OCI-LY1 (cell line): ENCODE measurements at regions not wholly inside any gene's neighbourhood (a gene's known extent, or its start where the extent isn't known, plus 50 kb on each side); places are given as distances from the start of the nearest gene placed in this dataset.
"Not testable (repeated sequence)": the region's sequence is repeated elsewhere in the genome, so short reads cannot be mapped to it uniquely, and the experiment has no call there.

ENCODE experiments used
- H2AFZ ChIP-seq: fragments of 200-600 bp; sonication (generic), shearing (Covaris generic); 2 replicates; pipeline ENCODE4 v1.6.0; 2014; ENCODE audit warnings: antibody characterized with exemption, mild to moderate bottlenecking, low read length
- H3F3A ChIP-seq: fragments of 200-600 bp; sonication (generic), shearing (Covaris generic); 2 replicates; pipeline ENCODE4 v1.6.0; 2014; ENCODE audit warnings: mild to moderate bottlenecking, antibody characterized with exemption, low read length, moderate library complexity; ENCODE audit not compliant: insufficient read depth
- H3K27ac ChIP-seq: fragments of 200-600 bp; sonication (generic); 2 replicates; pipeline ENCODE4 v1.5.1; 2014; ENCODE audit warnings: low read length, mixed run types, mild to moderate bottlenecking, low read depth; ENCODE audit not compliant: poor library complexity, severe bottlenecking
- H3K27me3 ChIP-seq: fragments of 200-600 bp; sonication (generic); 2 replicates; pipeline ENCODE4 v1.6.0; 2014; ENCODE audit warnings: antibody characterized with exemption, mild to moderate bottlenecking, low read length, moderate library complexity; ENCODE audit not compliant: insufficient read depth
- H3K36me3 ChIP-seq: fragments of 200-600 bp; sonication (generic); 2 replicates; pipeline ENCODE4 v1.6.1; 2014; ENCODE audit warnings: mild to moderate bottlenecking, antibody characterized with exemption, low read length, moderate library complexity, mixed read lengths; ENCODE audit not compliant: insufficient read depth
- H3K4me1 ChIP-seq: fragments of 200-600 bp; sonication (generic); 2 replicates; pipeline ENCODE4 v1.5.1; 2014; ENCODE audit warnings: mild to moderate bottlenecking, low read length, moderate library complexity; ENCODE audit not compliant: insufficient read depth, severe bottlenecking
- H3K4me2 ChIP-seq: fragments of 200-600 bp; sonication (generic), shearing (Covaris generic); 2 replicates; pipeline ENCODE4 v1.6.1; 2014; ENCODE audit warnings: low read length
- H3K4me3 ChIP-seq: fragments of 200-600 bp; sonication (generic); 2 replicates; pipeline ENCODE4 v1.5.1; 2014; ENCODE audit warnings: low read length, low read depth, mild to moderate bottlenecking, mixed read lengths; ENCODE audit not compliant: poor library complexity, severe bottlenecking
- H3K79me2 ChIP-seq: fragments of 200-600 bp; shearing (Covaris generic); 2 replicates; pipeline ENCODE4 v1.6.1; 2016; ENCODE audit warnings: mixed run types, low read length, mixed read lengths; ENCODE audit not compliant: insufficient read depth
- H3K9ac ChIP-seq: fragments of 200-600 bp; sonication (generic), shearing (Covaris generic); 2 replicates; pipeline ENCODE4 v1.6.1; 2014; ENCODE audit warnings: mild to moderate bottlenecking, low read length, mixed read lengths
- H3K9me2 ChIP-seq: fragments of 200-600 bp; sonication (generic), shearing (Covaris generic); 2 replicates; pipeline ENCODE4 v1.6.1; 2014; ENCODE audit warnings: low read depth, mild to moderate bottlenecking, low read length, mixed read lengths
- H3K9me3 ChIP-seq: fragments of 200-600 bp; shearing (Covaris generic); 2 replicates; pipeline ENCODE4 v1.6.1; 2014; ENCODE audit warnings: low read length, mixed read lengths
- H4K20me1 ChIP-seq: fragments of 200-600 bp; sonication (generic), shearing (Covaris generic); 2 replicates; pipeline ENCODE4 v1.6.0; 2016; ENCODE audit warnings: mild to moderate bottlenecking, low read length; ENCODE audit not compliant: insufficient read depth

GRCh38 chr7:55708028-55708427 is 135.7 kb upstream of the VOPP1 start:
- H3K9me2 ChIP-seq, H3K9ac ChIP-seq, H3K4me1 ChIP-seq, H3K36me3 ChIP-seq, H3F3A ChIP-seq, H2AFZ ChIP-seq, H3K27me3 ChIP-seq, H3K4me3 ChIP-seq, H3K4me2 ChIP-seq, H4K20me1 ChIP-seq, H3K9me3 ChIP-seq, H3K79me2 ChIP-seq, H3K27ac ChIP-seq: not testable (repeated sequence)

GRCh38 chr7:55707410-55707809 is 135.1 kb upstream of the VOPP1 start:
- H3K9ac ChIP-seq, H4K20me1 ChIP-seq, H3K4me1 ChIP-seq, H3K4me2 ChIP-seq, H3K9me3 ChIP-seq, H3F3A ChIP-seq, H3K27ac ChIP-seq, H3K36me3 ChIP-seq, H3K27me3 ChIP-seq, H3K79me2 ChIP-seq, H2AFZ ChIP-seq, H3K9me2 ChIP-seq, H3K4me3 ChIP-seq: not testable (repeated sequence)

GRCh38 chr7:55706451-55707195 is 134.3 kb upstream of the VOPP1 start:
- not testable (repeated sequence) for H3K27ac ChIP-seq, H2AFZ ChIP-seq, H3K9ac ChIP-seq, H3K9me3 ChIP-seq, H4K20me1 ChIP-seq, H3F3A ChIP-seq, H3K9me2 ChIP-seq, H3K36me3 ChIP-seq, H3K4me2 ChIP-seq, H3K79me2 ChIP-seq, H3K4me1 ChIP-seq, H3K4me3 ChIP-seq, H3K27me3 ChIP-seq

GRCh38 chr7:55705728-55706450 is 133.6 kb upstream of the VOPP1 start:
- H4K20me1 ChIP-seq, H3K9me3 ChIP-seq, H3K9me2 ChIP-seq, H3K9ac ChIP-seq, H3K36me3 ChIP-seq, H3K4me2 ChIP-seq, H3F3A ChIP-seq, H3K27me3 ChIP-seq, H3K4me1 ChIP-seq, H3K4me3 ChIP-seq, H3K79me2 ChIP-seq, H2AFZ ChIP-seq, H3K27ac ChIP-seq: not testable (repeated sequence)

DNA sequence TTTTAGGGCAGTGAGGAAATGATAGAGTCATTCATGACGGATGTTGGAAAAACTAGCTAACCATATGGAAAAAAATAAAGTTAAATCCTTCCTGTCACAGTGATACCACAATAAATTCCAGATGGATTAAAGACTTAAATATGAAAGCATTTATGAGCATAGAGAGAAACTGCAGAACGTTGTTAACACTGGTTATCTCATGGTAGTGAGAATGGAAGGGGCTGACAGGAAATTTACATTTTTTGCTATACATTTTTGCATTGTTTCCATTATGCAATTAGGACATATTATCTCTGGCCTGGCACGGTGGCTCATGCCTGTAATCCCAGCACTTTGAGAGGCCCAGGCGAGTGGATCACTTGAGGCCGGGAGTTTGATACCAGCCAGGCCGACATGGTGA is 130.5 kb upstream of the VOPP1 start:
- H3K4me2 ChIP-seq, H3K27ac ChIP-seq, H2AFZ ChIP-seq, H3K27me3 ChIP-seq, H3K9me2 ChIP-seq, H3K4me3 ChIP-seq, H4K20me1 ChIP-seq, H3F3A ChIP-seq, H3K4me1 ChIP-seq, H3K9ac ChIP-seq, H3K36me3 ChIP-seq, H3K79me2 ChIP-seq, H3K9me3 ChIP-seq: not testable (repeated sequence)

GRCh38 chr7:55699450-55699842 is 127.1 kb upstream of the VOPP1 start:
- not testable (repeated sequence) for H3F3A ChIP-seq

GRCh38 chr7:55698607-55699449 is 126.5 kb upstream of the VOPP1 start:
- not testable (repeated sequence) for H3K4me2 ChIP-seq, H3K27ac ChIP-seq, H3K36me3 ChIP-seq, H4K20me1 ChIP-seq, H3K27me3 ChIP-seq, H3K79me2 ChIP-seq, H2AFZ ChIP-seq, H3K9ac ChIP-seq, H3K9me3 ChIP-seq, H3K9me2 ChIP-seq, H3K4me3 ChIP-seq, H3K4me1 ChIP-seq, H3F3A ChIP-seq

More at GRCh38 chr7:55699450-55699842, 127.1 kb upstream of the VOPP1 start:
- not testable (repeated sequence) for H3K9me3 ChIP-seq, H3K36me3 ChIP-seq, H2AFZ ChIP-seq, H3K4me3 ChIP-seq, H3K4me2 ChIP-seq, H3K9me2 ChIP-seq, H3K79me2 ChIP-seq, H3K27me3 ChIP-seq, H3K9ac ChIP-seq, H3K27ac ChIP-seq, H4K20me1 ChIP-seq, H3K4me1 ChIP-seq
